ENCODE measurements at regions not wholly inside any gene's neighbourhood (a gene's known extent, or its start where the extent isn't known, plus 50 kb on each side); places are given as distances from the start of the nearest gene placed in this dataset.

GRCh38 chr5:96079075-96079474 is 117.4 kb upstream of the ELL2 start:
- DNase-seq (ENCODE audit: low read depth, low spot score) = peak; percentile 77
- Histone ChIP-seq H3K9me3 (ENCODE audit: control insufficient read depth, insufficient read depth, low read length) (no peaks in the 10 kb centered on the region), H3K4me3 (ENCODE audit: low read depth, low read length) (no peak overlapping the region), H3K27ac (ENCODE audit: low read depth, low read length) (peak overlapping the region; percentile 82), H3K27me3 (ENCODE audit: control insufficient read depth, insufficient read depth, low read length) (no peaks in the 10 kb centered on the region)
- CTCF ChIA-PET = interaction anchor here (1.1 kb wide), 1 partner anchor 257 kb away, joined by 3 read pairs; no protein-coding TSS in a partner anchor
- POLR2A ChIA-PET = interaction anchor here (0.6 kb wide), 1 partner anchor 39 kb away, joined by 5 read pairs; no protein-coding TSS in a partner anchor
- TF ChIP-seq CTCF (IDR thresholded peaks at IDR 0.05; ENCODE audit: low read depth, low read length) = no peak

- Histone ChIP-seq H3K27me3 (ENCODE audit: control insufficient read depth, insufficient read depth, low read length) (no peaks in the 10 kb centered on the region), H3K27ac (ENCODE audit: low read depth, low read length) (no peak overlapping the region), H3K9me3 (ENCODE audit: control insufficient read depth, insufficient read depth, low read length) (no peaks in the 10 kb centered on the region), H3K4me3 (ENCODE audit: low read depth, low read length) (no peak overlapping the region)
- ChIA-PET CTCF (interaction anchor here (1.3 kb wide), 1 partner anchor 260 kb away, joined by 6 read pairs; no protein-coding TSS in a partner anchor), POLR2A (no interaction called here)
- no peak for DNase-seq (ENCODE audit: low read depth, low spot score)
- no peak for TF ChIP-seq CTCF (IDR thresholded peaks at IDR 0.05; ENCODE audit: low read depth, low read length)
Measured at GRCh38 chr5:96076451-96076850, 114.8 kb upstream of the ELL2 start.

GRCh38 chr5:96075579-96076289 is 114.1 kb upstream of the ELL2 start:
- POLR2A ChIA-PET = no interaction called here
- no peak overlapping the region for H3K4me3 ChIP-seq (ENCODE audit: low read depth, low read length)
- CTCF ChIA-PET = interaction anchor here (1.3 kb wide), 1 partner anchor 261 kb away, joined by 6 read pairs; no protein-coding TSS in a partner anchor
- H3K9me3 ChIP-seq (ENCODE audit: control insufficient read depth, insufficient read depth, low read length) = no peaks in the 10 kb centered on the region
- DNase-seq (ENCODE audit: low read depth, low spot score) = no peak
- H3K27ac ChIP-seq (ENCODE audit: low read depth, low read length) = no peak overlapping the region
- H3K27me3 ChIP-seq (ENCODE audit: control insufficient read depth, insufficient read depth, low read length) = no peaks in the 10 kb centered on the region
- TF ChIP-seq CTCF (IDR thresholded peaks at IDR 0.05; ENCODE audit: low read depth, low read length) = no peak

GRCh38 chr5:96074870-96075269 is 113.2 kb upstream of the ELL2 start:
- no peak for TF ChIP-seq CTCF (IDR thresholded peaks at IDR 0.05; ENCODE audit: low read depth, low read length)
- Histone ChIP-seq H3K27ac (ENCODE audit: low read depth, low read length) (no peak overlapping the region), H3K27me3 (ENCODE audit: control insufficient read depth, insufficient read depth, low read length) (no peaks in the 10 kb centered on the region), H3K4me3 (ENCODE audit: low read depth, low read length) (no peak overlapping the region), H3K9me3 (ENCODE audit: control insufficient read depth, insufficient read depth, low read length) (no peaks in the 10 kb centered on the region)
- no peak for DNase-seq (ENCODE audit: low read depth, low spot score)
- POLR2A ChIA-PET = no interaction called here
- CTCF ChIA-PET = interaction anchor here (1.4 kb wide), 1 partner anchor 261 kb away, joined by 5 read pairs; no protein-coding TSS in a partner anchor

GRCh38 chr5:96074460-96074859 is 112.8 kb upstream of the ELL2 start:
- Histone ChIP-seq H3K27me3 (ENCODE audit: control insufficient read depth, insufficient read depth, low read length) (no peaks in the 10 kb centered on the region), H3K4me3 (ENCODE audit: low read depth, low read length) (no peak overlapping the region), H3K27ac (ENCODE audit: low read depth, low read length) (no peak overlapping the region), H3K9me3 (ENCODE audit: control insufficient read depth, insufficient read depth, low read length) (no peaks in the 10 kb centered on the region)
- ChIA-PET POLR2A (no interaction called here), CTCF (interaction anchor here (1.4 kb wide), 1 partner anchor 262 kb away, joined by 5 read pairs; no protein-coding TSS in a partner anchor)
- TF ChIP-seq CTCF (IDR thresholded peaks at IDR 0.05; ENCODE audit: low read depth, low read length) = no peak
- no peak for DNase-seq (ENCODE audit: low read depth, low spot score)
